Ecto neural progenitor cell (in vitro differentiated cells): ENCODE measurements at regions not wholly inside any gene's neighbourhood (a gene's known extent, or its start where the extent isn't known, plus 50 kb on each side); places are given as distances from the start of the nearest gene placed in this dataset.

Experiments used
- DNase-seq: peaks from one replicate; pipeline ENCODE4 v3.0.0-alpha.2; 2018; ENCODE audit warnings: low spot score

DNA sequence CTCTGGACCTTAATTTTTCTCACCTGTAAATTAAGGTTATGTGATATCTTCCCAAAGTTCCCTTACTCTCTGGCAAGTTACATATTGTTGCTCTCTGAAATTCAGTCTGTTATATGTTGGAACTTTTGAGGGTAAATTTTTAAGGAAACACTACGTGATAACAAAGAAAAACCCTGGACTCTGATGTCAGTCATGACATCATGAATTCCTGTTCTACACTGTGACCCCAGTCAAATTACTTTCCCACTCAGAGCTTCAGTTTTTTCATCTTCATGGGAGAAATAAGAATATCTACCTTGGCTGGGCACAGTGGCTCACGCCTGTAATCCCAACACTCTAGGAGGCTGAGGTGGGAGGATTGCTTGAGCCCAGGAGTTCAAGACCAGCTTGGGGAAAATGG lies 164.6 kb upstream of the RALGAPA2 start:
- DNase-seq = no peak

DNA sequence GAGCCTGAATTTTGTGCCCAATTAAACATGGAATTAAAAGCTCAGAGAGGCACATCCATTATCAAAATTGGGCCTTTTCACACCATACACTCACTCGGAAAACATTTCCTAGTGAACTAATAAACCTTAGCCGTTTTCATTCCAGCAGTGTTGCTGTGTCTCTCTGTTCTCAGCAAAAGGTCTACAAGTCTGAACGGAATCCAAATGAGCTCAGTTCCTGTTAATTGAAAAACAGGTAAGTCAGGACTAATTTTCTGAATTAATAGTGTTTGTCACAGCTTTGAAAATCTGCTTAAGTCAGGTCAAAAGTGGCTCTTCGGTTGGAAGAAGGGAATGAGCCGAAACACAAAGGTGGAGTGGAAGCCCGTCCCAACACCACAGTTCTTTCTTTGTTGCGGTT lies 163.3 kb upstream of the RALGAPA2 start:
- no peak for DNase-seq

DNA sequence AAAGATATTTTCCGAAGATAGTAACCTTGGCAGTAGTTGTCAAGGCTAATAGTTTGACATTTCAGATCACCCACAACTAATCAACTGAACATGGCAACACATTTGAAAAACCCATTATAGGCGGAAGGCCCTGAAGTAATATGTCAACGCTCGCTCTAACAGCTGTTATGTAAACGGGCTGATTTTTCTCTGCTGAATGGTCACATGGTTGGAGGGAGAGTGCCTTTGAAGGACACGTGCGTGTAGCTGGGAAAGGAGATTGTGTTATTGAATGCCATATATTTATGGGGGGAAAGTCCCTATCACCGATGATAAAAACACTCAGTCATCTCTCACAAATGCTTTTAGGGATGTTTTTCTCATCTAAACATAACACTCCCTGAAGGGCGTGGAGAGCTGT lies 160.0 kb upstream of the RALGAPA2 start:
- no peak for DNase-seq

DNA sequence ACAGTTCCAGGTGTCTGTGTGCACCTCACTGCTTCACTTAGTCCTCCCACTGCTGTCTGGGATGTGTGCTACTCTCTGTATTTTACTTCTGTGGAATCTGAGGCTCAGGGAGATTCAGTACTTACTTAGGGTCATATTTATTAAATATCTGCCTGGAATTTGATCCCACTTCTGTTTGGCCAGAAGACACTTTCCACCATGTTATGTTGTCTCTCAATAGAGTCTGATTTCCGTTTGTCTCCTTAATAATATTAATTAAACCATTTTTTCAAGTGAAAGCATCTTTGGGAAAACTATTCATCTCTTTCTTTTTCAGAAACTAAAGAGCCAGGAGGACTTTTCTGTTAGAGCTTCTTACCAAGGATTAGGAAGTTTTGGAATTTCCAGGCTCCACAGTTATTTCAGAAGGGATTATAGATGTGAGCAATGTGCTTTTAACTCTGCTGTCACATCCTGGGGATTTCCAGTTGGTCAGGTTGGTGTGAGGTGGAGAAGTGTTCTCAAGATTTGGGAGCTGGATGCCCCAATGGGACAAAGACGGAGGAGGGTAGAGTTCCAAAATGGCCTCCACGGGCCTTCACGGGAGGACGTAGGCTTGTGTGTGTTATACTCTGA lies 156.8 kb upstream of the RALGAPA2 start:
- no peak for DNase-seq

DNA sequence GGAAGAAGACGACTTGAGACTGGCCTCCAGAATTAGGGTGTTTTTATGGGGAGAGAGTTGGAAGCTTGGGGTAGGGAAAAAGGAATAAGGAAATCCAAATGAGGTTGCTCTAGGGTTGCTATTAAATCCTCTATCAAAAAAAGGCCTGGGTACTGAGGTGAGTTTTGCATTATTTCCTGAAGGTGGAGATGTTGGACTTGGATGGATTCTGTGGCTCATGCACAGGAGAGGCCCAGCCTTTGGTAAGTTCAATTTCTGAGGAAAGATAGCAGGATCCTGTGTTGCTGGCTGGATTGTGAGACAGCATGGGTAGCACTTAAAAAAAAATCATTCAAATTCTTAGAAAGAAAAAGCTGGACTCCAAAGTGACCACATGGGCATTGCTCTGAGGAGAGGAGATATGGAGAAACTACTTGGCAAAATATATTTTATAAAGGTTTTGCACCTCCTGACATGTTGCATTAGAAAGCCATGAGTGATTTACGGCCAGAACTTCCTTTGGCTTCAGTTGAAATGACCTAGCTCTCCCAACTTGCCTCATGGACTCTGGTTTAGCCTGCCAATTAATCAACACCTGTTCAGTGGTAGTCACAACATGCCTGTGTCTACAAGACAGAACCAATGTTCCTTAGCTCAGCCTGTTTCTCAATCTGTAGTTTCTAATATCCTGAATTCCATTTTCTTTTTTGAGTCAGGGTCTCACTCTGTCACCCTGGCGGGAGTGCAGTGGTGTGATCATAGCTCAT lies 152.1 kb upstream of the RALGAPA2 start:
- DNase-seq = no peak

DNA sequence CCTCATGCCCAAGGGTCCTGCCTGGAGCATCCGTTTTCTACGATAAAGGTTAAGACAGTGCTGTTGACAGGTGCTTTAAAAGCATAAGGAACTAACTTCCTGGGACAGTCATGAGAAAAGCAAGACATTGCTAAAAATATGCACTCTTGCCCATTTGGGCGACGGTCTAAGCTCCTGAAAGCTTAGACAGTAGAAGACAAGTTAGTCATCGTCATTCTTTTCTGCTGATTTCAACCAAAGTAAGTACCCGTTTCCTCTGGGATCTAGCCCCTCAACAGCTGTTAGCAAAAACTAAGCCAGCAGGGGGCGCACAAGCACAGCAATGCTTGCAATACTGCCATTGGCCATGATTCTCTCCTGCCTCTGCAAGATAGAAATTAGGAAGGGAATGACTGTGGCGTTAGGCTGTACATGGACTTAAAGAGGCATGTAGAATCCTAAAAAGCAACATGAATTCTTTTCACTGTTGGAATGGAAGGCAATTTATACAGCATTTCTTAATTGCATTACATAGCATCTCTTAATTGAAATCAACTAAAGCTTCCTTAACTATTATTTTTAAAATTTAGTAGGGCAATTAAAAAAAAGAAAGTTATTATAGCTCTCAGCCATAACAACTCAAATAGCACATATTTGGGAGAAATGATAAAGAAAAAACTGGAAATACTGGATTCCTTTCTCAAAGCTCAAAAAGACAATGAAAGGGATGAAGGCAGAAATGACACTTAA lies 147.8 kb upstream of the RALGAPA2 start:
- DNase-seq = peak; percentile 91

DNA sequence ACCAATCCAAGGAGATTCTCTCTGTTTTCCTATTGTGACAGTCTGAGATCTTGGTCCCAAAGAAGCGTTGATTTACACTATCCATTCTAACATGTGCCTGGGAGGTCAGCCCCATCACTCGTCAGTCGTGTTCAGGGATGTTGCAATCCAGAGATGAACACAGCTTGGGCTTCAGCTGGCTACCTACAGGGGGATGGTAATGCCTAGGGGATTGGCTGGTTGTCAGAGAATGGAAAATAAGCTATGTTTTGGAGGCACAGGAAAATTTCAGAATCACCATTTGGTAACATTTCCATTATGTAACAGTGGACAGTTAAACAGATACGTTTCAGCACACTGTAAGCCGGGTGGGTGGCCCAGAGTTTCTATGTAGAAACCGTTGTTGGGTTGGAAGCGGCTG lies 147.1 kb upstream of the RALGAPA2 start:
- DNase-seq = no peak

DNA sequence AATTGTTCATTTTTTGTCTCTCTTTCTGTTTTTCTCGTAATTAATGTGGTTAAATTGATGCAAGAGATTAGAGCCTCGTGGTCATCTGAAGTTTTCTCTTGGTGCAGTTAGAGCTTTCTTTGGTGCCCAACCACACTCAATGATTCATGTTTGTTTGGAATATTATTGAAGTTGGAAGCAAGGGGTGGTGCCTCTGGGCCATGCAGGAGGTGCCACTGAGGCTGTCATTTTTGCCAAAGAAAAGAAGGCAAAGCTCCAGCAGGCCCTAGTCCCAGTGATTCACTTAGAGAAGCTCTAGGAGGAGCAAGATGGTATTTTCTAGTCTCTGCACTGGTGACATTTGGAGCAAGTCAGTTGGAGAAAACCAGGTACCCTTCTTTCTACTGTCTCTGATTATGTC lies 144.5 kb upstream of the RALGAPA2 start:
- no peak for DNase-seq

DNA sequence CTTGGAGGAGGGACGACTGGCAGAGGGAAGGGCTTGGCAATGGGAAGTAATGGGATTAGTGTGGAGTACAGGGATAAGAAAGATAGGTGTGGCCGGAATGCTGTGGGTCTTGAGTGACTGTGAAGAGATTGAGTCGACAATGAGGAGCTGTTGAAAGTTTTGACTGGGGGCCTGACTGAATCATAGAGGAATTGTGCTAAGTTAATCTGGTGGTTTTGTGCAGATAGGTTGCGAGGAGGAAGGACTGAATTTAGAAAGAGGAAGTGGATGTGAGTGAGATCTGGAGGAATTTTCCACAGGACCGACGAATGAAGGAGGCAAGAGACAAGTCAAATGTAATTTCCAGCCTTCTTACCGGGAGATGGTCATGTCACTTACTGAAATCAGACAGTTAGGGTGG lies 143.9 kb upstream of the RALGAPA2 start:
- no peak for DNase-seq

DNA sequence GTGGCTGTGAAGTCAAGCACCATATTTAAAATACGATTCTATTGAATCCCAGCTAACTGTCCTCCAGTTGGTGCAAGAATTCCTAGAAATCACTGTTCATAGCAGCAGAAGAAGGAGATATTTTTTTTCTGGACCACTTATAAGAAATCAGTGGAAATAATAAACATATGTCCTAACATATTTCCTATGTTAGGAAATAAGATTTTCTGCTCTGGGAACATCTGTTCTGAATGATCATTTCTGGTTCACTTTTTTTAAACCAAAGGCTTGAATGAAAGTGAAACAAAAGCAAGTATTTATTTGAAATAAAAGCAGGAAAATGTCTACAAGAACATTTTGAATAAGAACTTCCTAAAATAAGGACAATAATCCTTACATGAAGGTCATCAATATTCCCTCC lies 138.9 kb upstream of the RALGAPA2 start:
- DNase-seq = no peak

DNA sequence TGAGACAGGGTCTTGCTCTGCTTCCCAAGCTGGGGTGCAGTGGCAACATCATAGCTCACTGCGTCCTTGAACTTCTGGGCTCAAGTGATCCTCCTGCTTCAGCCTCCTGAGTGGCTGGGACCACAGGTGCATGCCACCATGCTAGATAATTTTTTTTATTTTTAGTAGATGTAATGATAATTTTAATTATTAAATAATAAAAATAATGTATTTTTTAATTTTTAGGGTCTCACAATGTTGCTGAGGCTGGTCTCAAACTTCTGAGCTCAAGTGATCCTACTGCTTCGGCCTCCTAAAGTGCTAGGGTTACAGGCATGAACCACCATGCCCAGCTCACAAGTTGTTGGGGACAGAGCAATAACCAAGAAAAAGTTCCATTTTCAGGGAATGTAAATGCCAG lies 138.0 kb upstream of the RALGAPA2 start:
- DNase-seq = no peak

DNA sequence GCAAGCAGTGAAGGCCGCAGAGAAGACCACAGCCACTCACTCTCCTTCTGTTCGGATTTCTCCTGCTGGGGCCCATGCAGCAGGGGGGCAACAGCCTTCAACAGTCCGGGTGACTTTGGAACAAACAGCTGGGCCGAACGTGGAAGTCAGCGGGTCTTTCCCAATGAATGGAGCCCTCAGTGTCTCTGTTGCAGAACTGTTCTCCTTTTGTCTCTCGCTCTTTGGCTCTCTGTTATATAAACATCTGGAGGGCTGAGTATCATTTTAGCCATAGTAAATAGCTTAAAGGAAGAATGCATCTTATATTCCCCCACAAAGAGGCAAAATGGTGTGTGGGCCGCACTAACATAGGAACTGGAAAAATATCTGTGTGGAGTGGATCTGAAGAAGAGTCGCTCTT lies 136.7 kb upstream of the RALGAPA2 start:
- DNase-seq = no peak

DNA sequence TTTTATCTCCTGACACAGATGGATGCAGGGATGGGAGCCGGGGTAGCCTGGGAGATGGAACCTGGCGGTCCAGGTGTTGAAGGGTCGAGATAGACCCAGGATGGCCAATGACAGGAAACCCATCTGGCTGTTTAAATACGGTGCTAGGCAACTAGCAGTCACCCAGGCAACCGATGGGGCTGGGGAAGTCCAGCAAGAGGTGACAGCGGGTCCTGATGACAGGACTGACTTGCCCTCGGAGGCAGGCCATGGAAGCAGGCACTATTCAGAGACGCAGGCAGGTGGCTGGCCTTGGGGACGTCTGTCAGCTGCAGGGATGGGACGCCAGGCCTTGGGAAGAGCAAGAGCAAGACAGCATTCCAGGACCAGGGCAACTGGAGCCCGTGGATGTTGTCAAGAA lies 135.4 kb upstream of the RALGAPA2 start:
- DNase-seq = no peak

DNA sequence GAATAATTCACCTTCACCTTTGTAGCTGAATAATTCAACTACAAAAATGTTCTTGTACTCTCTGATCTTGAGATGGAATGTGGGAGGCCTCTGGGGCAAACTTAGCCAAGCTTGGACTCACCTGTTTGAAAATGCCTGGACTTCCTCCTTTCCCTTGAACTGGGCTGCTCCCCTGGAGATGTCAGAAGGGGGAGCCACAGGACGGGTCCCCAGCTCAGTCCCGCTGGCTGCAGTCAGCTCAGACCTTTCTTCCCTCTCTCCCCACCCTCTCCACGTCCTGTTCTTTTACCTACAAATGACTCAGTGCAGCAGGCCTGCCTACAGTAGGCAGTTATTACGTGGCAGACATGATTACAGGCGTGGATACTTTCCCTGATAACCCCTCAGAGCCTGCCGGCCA lies 131.5 kb upstream of the RALGAPA2 start:
- no peak for DNase-seq

DNA sequence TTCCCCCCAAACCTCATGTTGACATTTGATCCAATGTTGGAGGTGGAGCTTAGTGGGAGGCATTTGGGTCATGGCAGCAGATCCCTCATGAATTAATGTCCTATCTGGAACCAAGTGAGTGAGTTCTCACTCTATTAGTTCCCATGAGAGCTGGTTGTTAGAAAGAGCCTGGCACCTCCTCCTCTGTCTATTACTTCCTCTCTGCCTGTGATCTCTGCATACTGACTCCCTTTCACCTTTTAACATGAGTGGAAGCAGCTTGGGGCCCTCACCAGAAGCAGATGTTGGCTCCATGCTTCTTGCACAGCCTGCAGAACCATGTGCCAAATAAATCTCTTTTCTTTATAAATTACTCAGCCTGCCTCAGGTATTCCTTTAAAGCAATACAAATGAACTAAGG lies 127.3 kb upstream of the RALGAPA2 start:
- DNase-seq = no peak

DNA sequence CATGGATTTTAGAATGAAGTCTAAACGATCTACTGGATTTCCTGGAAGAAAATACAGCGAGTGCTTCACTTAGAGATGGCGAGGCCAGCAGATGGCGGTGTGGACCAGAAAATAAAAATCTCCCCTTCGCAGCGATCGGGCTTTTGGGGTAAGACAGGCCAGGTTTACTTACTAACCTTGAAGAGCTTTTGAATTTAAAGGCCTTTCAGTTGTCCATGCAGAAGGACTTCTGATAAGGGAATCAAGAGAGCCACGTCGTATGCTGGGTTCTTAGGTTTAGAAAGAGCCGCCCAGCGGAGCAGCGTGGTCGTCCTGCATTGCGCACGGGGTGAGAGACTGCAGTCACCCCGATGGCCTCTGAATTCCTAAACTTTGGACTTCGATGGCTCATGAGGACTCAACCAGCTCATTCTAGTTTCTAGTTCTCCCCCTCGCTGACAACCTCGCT lies 125.2 kb upstream of the RALGAPA2 start:
- peak; percentile 72 for DNase-seq

DNA sequence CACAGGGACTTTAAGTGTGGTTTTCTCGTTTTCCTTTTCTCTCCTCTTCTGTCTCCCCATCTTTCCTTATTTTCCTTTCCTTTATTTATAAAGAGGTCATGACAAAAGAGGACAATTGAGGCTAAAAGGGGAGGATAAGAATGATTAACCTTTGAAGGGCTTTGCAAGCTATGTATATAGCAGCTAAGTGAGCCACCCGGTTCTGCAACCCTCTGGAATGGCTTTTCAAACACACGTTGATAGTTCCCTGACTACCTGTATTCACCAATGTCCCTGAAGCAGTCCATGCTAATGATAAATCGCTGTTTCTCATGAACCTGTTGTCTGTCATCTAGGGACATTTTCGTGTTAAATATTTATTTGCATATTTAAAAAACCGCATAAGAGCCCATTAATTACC lies 124.4 kb upstream of the RALGAPA2 start:
- no peak for DNase-seq

DNA sequence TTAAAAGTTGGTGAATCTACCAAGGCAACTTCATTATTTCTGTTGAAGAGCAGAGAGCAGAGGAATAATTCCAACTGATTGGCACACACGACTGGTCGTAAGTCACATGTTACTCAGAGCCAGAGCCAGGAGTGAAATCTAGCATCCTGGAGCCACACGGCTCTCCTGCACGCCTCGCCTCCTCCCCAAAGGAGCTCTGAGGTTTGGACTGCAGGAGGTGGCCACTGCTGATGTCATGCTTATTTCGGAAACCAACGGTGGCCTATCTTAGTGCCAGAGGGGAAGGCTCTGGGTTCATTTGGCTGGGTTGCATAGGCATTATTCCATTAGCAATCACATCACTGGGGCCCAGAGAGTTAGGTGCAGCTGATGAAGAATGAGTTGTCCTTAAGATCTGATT lies 123.5 kb upstream of the RALGAPA2 start:
- no peak for DNase-seq

DNA sequence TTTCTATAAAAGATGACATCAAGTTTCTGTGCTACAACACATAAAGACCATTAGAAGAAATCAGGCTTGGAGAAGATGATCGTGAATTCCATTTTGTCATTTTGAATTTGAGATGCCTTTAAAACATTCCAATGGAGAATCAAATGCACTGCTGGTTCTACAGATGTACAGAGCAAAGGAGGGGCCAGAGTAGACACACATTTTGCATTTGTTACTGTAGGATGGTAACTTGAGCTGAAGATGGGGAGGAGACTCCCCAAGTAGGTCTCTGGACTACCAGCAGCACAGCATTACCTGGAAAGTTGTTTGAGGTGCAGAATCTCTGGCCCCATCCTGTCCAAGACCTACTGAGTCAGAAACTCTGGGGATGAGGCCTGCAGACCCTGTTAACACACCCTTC lies 121.6 kb upstream of the RALGAPA2 start:
- no peak for DNase-seq

DNA sequence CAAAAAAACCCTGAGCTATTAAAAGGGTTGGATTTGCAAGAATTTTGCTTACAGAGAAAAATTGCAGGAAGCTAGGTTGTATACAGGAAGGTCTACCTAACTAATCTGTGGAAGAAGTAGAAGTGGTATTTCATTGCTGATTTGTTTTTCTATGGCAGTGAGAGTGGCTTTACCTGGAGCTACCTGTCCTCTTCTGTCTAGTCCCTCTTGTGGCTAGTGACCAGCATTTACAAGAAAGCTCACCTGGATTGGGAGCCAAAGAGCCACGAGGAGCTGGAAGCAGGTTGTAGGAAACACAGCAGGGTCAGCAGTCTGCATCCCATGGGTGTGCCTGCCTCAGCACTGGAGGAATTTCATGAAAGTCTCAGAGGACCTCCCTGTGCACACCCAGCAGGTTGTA lies 120.3 kb upstream of the RALGAPA2 start:
- DNase-seq = no peak

DNA sequence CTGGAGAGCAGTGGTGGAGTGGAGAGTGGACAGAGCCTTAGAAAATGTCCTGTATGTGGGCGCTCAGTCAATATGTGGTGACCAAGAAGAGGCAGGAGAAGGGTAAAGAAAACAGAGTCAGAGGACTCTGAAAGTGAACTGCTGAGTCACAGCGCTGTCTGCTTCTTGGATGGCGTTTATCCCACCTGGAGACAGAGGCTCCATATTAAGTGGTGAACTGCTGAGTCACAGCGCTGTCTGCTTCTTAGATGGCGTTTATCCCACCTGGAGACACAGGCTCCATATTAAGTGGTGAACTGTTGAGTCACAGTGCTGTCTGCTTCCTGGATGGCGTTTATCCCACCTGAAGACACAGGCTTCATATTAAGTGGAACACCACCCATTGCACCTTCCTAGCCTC lies 119.3 kb upstream of the RALGAPA2 start:
- DNase-seq = no peak

DNA sequence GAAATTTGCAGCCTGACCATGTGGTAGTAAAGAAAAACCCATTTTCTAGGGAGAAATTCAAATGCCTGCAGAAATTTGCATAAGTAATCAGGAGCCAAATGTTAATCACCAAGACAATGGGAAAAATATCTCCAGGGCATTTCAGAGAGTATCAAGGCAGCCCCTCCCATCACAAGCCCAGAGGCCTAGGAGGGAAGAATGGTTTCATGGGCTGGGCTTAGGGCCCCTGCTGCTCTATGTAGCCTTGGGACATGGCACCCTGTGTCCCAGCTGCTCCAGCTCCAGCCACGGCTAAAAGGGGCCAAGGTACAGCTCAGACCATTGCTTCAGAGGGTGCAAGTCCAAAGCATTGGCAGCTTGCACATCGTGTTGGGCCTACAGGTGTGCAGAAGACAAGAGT lies 117.2 kb upstream of the RALGAPA2 start:
- no peak for DNase-seq

DNA sequence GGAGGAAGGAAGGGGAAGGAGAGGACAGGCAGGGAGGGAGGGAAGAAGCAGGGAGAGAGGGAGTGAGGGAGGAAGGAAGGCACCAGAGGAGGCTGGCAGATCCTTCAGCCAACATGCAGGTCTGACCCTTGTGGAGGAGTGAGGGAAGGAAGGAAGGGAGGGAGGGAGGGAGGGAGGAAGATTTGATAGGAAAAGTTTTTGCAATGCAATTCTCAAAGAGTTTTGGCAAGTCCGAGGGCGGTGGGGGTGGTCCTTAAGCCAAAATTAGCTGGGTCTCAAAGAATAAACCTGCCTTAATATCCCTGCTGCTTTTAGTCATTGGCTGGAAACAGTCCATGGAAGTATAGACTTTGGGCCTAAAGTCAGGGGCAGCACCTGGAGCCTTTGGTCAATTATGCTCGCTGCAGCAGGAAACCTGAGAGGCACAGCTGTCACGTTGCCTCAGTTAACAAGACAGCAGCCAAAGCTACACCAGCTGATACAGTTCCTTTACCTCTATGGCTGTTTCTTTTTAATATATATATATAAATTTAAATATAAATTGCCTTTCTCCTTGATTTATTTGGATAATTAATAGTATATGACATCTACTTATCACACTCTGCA lies 115.7 kb upstream of the RALGAPA2 start:
- DNase-seq = no peak
